Epithelial cell of esophagus (primary cell): ENCODE measurements at regions not wholly inside any gene's neighbourhood (a gene's known extent, or its start where the extent isn't known, plus 50 kb on each side); places are given as distances from the start of the nearest gene placed in this dataset.

ENCODE experiments used
- DNase-seq: peaks from one replicate; pipeline ENCODE4 v3.0.0; 2010; ENCODE audit warnings: low read depth
- H3K4me3 ChIP-seq: 2 replicates; pipeline ENCODE4 v1.5.1; 2011; ENCODE audit warnings: mild to moderate bottlenecking, low read length, control low read depth
- CTCF ChIP-seq: IDR thresholded peaks from 2 replicates; pipeline ENCODE4 v1.5.1; 2011; ENCODE audit warnings: low read depth, mild to moderate bottlenecking, low read length, control low read depth, inconsistent platforms; ENCODE audit not compliant: insufficient read depth; ENCODE audit errors: missing control alignments

GRCh38 chr7:125363873-125364272 lies 434.2 kb upstream of the POT1 start:
- no peak overlapping the region for H3K4me3 ChIP-seq
- peak; percentile 2 for DNase-seq
- no peak for TF ChIP-seq CTCF

- DNase-seq: no peak
- TF ChIP-seq CTCF: no peak
- H3K4me3 ChIP-seq: no peak overlapping the region
Measured at GRCh38 chr7:125358551-125359167, 429.0 kb upstream of the POT1 start.

GRCh38 chr7:125357676-125358455 lies 428.2 kb upstream of the POT1 start:
- TF ChIP-seq CTCF: no peak
- no peak for DNase-seq
- H3K4me3 ChIP-seq: no peak overlapping the region

- no peak for DNase-seq
- no peak for TF ChIP-seq CTCF
- H3K4me3 ChIP-seq: no peak overlapping the region
Measured at GRCh38 chr7:125355899-125356298, 426.3 kb upstream of the POT1 start.

GRCh38 chr7:125347269-125347668 lies 417.6 kb upstream of the POT1 start:
- H3K4me3 ChIP-seq: no peak overlapping the region
- DNase-seq: no peak
- TF ChIP-seq CTCF: no peak

GRCh38 chr7:125338110-125338509 lies 408.5 kb upstream of the POT1 start:
- no peak for DNase-seq
- no peak for TF ChIP-seq CTCF
- H3K4me3 ChIP-seq: no peak overlapping the region

- DNase-seq: no peak
- no peak for TF ChIP-seq CTCF
- H3K4me3 ChIP-seq: no peak overlapping the region
Measured at GRCh38 chr7:125336326-125336725, 406.7 kb upstream of the POT1 start.
